ENCODE measurements at regions not wholly inside any gene's neighbourhood (a gene's known extent, or its start where the extent isn't known, plus 50 kb on each side); places are given as distances from the start of the nearest gene placed in this dataset.
"Not testable (repeated sequence)": the region's sequence is repeated elsewhere in the genome, so short reads cannot be mapped to it uniquely, and the experiment has no call there.

- not testable (repeated sequence) for TF ChIP-seq RAD21 (IDR thresholded peaks at IDR 0.05; ENCODE audit: low read length); POLR2A (IDR thresholded peaks at IDR 0.05; ENCODE audit: low read depth, low read length)
- TF ChIP-seq, protein P1, sequence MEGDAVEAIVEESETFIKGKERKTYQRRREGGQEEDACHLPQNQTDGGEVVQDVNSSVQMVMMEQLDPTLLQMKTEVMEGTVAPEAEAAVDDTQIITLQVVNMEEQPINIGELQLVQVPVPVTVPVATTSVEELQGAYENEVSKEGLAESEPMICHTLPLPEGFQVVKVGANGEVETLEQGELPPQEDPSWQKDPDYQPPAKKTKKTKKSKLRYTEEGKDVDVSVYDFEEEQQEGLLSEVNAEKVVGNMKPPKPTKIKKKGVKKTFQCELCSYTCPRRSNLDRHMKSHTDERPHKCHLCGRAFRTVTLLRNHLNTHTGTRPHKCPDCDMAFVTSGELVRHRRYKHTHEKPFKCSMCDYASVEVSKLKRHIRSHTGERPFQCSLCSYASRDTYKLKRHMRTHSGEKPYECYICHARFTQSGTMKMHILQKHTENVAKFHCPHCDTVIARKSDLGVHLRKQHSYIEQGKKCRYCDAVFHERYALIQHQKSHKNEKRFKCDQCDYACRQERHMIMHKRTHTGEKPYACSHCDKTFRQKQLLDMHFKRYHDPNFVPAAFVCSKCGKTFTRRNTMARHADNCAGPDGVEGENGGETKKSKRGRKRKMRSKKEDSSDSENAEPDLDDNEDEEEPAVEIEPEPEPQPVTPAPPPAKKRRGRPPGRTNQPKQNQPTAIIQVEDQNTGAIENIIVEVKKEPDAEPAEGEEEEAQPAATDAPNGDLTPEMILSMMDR (conservative IDR thresholded peaks at IDR 0.05; ENCODE audit: low read depth, low read length), result not testable (repeated sequence)
Measured at GRCh38 chr16:25556968-25557312, 134.8 kb upstream of the HS3ST4 start.
